Calu3 (cell line): ENCODE measurements at regions not wholly inside any gene's neighbourhood (a gene's known extent, or its start where the extent isn't known, plus 50 kb on each side); places are given as distances from the start of the nearest gene placed in this dataset.

Experiments used
- BruUV-seq: library from RNA; stranded (reverse); fragments of 400-500 nt; replicated peaks from 2 replicates; lab custom pipeline; 2021; lab: Mats Ljungman, UMichigan
- CTCF ChIA-PET: fragments of 300-600 bp; sonication (Branson Sonifier 250); formaldehyde crosslinking; loops from one replicate; lab custom pipeline; 2022; ENCODE audit warnings: antibody characterized with exemption; lab: Charles Lee
- DNase-seq: peaks from one replicate; pipeline ENCODE4 v3.0.0; 2022
- H3K27ac Mint-ChIP-seq: one replicate; pipeline ENCODE4 v1.8.0; 2022; ENCODE audit warnings: mixed read lengths; ENCODE audit not compliant: unreplicated experiment
- H3K27me3 Mint-ChIP-seq: one replicate; pipeline ENCODE4 v1.8.0; 2022; ENCODE audit warnings: mixed read lengths; ENCODE audit not compliant: unreplicated experiment
- H3K36me3 Mint-ChIP-seq: one replicate; pipeline ENCODE4 v1.8.0; 2022; ENCODE audit warnings: mild to moderate bottlenecking, moderate library complexity, mixed read lengths; ENCODE audit not compliant: insufficient read depth, unreplicated experiment
- H3K4me1 Mint-ChIP-seq: one replicate; pipeline ENCODE4 v1.8.0; 2022; ENCODE audit warnings: mild to moderate bottlenecking, low read depth, mixed read lengths; ENCODE audit not compliant: unreplicated experiment
- H3K4me3 Mint-ChIP-seq: one replicate; pipeline ENCODE4 v1.8.0; 2022; ENCODE audit warnings: mild to moderate bottlenecking, low read depth, moderate library complexity, mixed read lengths; ENCODE audit not compliant: unreplicated experiment
- H3K9me3 Mint-ChIP-seq: one replicate; pipeline ENCODE4 v1.8.0; 2022; ENCODE audit warnings: low read depth, mixed read lengths; ENCODE audit not compliant: unreplicated experiment
- CTCF ChIP-seq: fragments of 200-600 bp; IDR thresholded peaks from one replicate; pipeline ENCODE4 v1.8.0; 2022; ENCODE audit warnings: antibody characterized with exemption; ENCODE audit not compliant: unreplicated experiment
- intact Hi-C: fragments of 100-400 bp; cut with micrococcal nuclease; formaldehyde crosslinking; loops from one replicate; pipeline ENCODE4 v1.10.0; 2022; ENCODE audit not compliant: unreplicated experiment

GRCh38 chr2:6652251-6652650 lies 213.5 kb downstream of the CMPK2 start:
- H3K27ac Mint-ChIP-seq = no peak overlapping the region
- no peaks in the 10 kb centered on the region for H3K36me3 Mint-ChIP-seq
- no peak for TF ChIP-seq CTCF
- CTCF ChIA-PET = no interaction called here
- no peaks in the 10 kb centered on the region for H3K4me1 Mint-ChIP-seq
- peaks cover 4% of the 10 kb centered on the region for H3K9me3 Mint-ChIP-seq
- DNase-seq = no peak
- H3K27me3 Mint-ChIP-seq = peaks cover 15% of the 10 kb centered on the region
- intact Hi-C loops = no loop called here
- no peak overlapping the region for H3K4me3 Mint-ChIP-seq
- BruUV-seq = no TSS peak

- no TSS peak for BruUV-seq
- H3K27me3 Mint-ChIP-seq = peaks cover 6% of the 10 kb centered on the region
- intact Hi-C loops = no loop called here
- no peak overlapping the region for H3K27ac Mint-ChIP-seq
- H3K9me3 Mint-ChIP-seq = peaks cover 4% of the 10 kb centered on the region
- no peak for DNase-seq
- CTCF ChIA-PET = no interaction called here
- no peak for TF ChIP-seq CTCF
- H3K4me3 Mint-ChIP-seq = no peak overlapping the region
- H3K4me1 Mint-ChIP-seq = no peaks in the 10 kb centered on the region
- no peaks in the 10 kb centered on the region for H3K36me3 Mint-ChIP-seq
Observed at GRCh38 chr2:6653281-6653750, 212.4 kb downstream of the CMPK2 start.

GRCh38 chr2:6654279-6654678 lies 211.4 kb downstream of the CMPK2 start:
- BruUV-seq = no TSS peak
- Mint-ChIP-seq H3K27me3 (no peaks in the 10 kb centered on the region), H3K27ac (no peak overlapping the region), H3K36me3 (no peaks in the 10 kb centered on the region), H3K4me3 (no peak overlapping the region), H3K4me1 (no peaks in the 10 kb centered on the region), H3K9me3 (peaks cover 4% of the 10 kb centered on the region)
- DNase-seq = no peak
- CTCF ChIA-PET = no interaction called here
- no peak for TF ChIP-seq CTCF
- intact Hi-C loops = no loop called here

- no peak for TF ChIP-seq CTCF
- Mint-ChIP-seq H3K27me3 (no peaks in the 10 kb centered on the region), H3K4me1 (no peaks in the 10 kb centered on the region), H3K9me3 (peaks cover 4% of the 10 kb centered on the region), H3K4me3 (no peak overlapping the region), H3K27ac (no peak overlapping the region), H3K36me3 (no peaks in the 10 kb centered on the region)
- BruUV-seq = no TSS peak
- no peak for DNase-seq
- CTCF ChIA-PET = no interaction called here
- intact Hi-C loops = no loop called here
Observed at GRCh38 chr2:6656633-6657032, 209.1 kb downstream of the CMPK2 start.
